GM18499 (cell line): ENCODE measurements at regions not wholly inside any gene's neighbourhood (a gene's known extent, or its start where the extent isn't known, plus 50 kb on each side); places are given as distances from the start of the nearest gene placed in this dataset.
"Not testable (repeated sequence)": the region's sequence is repeated elsewhere in the genome, so short reads cannot be mapped to it uniquely, and the experiment has no call there.

ENCODE experiments used
- ATAC-seq: cut with Tn5 transposase; IDR thresholded peaks from one replicate; pipeline ENCODE4 v1.9.1; 2021; ENCODE audit warnings: moderate number of reproducible peaks; ENCODE audit not compliant: insufficient read depth, unreplicated experiment

- no peak for ATAC-seq
Observed at GRCh38 chr7:131655447-131655846, 99.0 kb upstream of the PODXL start.

DNA sequence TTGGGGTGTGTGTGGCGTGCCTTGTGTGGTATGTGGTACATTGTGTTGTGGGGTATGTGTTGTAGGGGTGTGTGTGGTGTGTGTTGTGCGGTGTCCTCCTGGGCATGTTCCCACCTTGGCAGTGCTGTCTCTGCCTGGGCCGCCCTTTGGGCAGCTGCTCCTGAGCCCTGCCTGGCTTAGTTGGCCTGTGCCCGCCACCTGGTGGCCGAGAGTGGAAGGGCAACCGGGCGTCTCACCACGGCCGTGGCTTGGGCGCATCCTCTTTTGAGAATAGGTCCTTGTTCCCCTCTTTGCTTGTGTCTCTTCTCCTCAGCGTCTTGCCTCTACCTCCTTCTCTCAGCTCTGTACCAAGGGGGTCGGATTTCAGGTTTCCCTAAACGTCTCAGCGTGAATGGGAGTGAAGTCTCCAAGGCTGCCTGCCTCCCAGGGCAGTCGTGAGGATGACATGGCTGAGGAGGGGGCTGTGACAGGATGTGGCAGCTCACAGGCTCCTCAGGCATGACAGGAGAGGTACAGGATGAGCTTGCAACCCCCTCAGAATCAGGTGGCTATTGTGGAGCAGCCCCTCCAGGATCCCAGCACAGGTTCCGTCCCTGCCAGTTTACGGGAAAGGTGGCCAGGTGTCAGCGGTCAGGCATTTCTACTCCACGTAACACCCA, 98.4 kb upstream of the PODXL start:
- no peak for ATAC-seq

DNA sequence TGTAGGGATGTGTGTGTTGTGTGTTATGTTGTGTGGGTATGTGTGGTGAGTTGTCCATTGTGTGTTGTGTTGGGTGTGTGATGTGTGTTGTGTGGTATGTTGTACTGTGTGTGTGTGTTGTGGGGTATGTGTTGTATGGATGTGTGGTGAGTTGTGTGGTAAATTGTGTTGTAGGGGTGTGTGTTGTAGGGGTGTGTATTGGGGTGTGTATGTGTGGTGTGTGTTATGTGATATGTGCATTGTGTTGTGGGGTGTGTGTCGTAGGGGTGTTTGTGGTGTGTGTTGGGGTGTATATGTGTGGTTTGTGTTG, 97.8 kb upstream of the PODXL start:
- ATAC-seq: no peak

DNA sequence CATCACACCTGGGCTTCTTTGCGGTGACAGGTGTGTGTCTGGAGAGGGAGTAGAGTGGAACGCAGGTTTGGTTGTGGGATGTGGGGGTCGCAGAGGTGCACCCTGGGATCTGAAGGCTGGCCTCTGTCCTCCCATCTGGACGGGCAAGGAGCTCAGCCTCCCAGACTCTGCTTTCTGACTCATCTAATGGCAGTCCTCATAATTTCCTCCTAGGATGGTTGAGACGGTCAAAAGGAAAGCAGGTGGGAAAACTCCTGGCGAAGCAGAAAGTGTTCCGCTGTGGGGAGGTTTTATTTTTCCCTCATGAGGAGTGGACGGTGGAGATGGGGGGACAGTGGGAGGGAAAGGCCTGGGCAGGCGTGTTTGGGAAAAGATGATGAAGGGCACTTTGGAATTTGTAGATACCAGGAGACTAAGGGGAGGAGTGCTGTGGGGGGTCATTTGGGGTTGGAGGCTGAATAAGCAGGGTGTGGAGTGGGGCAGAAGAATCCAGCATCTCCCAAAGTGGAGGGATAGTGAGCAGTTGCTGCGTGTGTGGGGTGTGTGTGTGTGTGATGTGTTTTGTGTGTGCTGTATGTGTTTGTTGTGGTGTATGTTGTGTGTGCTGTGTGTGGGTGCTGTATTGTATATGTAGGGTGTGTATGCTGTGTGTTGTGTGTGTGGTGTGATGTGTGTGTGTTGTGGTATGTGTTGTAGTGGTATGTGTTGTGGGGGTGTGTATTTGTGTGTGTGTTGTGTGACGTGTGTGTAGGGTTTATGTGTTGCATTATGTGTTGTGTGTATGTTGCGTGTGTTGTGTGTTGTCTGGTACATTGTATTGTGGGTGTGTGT, 97.2 kb upstream of the PODXL start:
- ATAC-seq: no peak

DNA sequence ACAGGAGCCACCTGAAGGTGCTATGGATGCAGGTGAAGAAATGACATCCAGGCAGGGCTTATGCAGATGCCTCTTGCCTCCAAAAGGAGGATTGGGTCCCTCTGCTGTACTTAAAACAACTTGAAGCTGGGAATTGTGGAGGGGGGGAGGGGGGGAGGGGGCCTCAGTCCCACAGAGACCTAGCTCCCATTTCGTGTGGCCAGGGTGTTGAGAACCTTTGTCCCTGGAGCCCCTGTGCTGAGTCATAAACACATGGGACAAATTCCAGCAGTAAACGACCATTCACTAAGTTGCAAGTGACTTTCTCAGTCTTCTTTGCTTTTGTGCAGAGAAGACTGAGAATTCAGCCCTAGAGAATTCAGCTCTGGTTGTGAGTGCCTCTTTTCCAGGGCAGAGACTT, 96.5 kb upstream of the PODXL start:
- no peak for ATAC-seq

DNA sequence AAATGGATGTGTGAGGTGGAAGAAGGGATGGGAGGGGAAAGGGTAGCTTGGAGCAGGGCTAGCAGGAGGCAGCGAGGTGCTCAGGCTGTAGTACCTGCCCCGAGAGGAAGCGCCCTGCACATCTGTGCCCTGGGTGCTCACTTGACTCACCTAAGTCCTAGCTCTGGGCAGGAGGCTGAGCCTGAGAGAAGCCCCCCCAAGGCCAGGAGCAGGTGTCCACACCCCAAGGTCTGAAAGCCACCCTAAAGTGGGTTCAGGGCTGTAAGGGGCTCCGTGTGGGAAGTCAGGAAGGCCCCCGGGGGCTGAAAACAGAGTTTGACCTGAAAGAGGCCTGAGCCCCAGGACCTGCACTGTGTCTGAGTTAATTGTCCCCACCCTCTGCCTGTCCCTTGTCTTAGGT, 95.8 kb upstream of the PODXL start:
- no peak for ATAC-seq

- no peak for ATAC-seq
Observed at GRCh38 chr7:131649879-131650278, 93.5 kb upstream of the PODXL start.

GRCh38 chr7:131649003-131649541, 92.6 kb upstream of the PODXL start:
- ATAC-seq: no peak

GRCh38 chr7:131648491-131648890, 92.1 kb upstream of the PODXL start:
- no peak for ATAC-seq

DNA sequence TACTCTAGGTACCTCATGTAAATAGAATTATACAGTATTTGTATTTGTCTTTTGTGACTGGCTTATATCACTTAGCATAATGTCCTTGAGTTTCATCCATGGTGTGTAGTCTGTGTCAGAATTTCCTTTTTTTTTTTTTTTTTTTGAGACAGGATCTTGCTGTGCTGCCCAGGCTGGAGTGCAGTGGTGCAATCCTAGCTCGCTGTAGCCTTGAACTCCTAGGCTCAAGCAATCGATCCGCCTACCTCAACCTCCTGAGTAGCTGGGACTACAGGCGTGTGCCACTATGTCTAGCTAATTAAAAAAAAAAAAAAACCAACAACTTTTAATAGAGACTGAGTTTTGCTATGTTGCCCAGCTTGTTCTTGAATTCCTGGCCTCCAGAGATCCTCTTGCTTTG, 89.8 kb upstream of the PODXL start:
- ATAC-seq: no peak

- ATAC-seq: no peak
Observed at GRCh38 chr7:131642429-131642828, 86.0 kb upstream of the PODXL start.

DNA sequence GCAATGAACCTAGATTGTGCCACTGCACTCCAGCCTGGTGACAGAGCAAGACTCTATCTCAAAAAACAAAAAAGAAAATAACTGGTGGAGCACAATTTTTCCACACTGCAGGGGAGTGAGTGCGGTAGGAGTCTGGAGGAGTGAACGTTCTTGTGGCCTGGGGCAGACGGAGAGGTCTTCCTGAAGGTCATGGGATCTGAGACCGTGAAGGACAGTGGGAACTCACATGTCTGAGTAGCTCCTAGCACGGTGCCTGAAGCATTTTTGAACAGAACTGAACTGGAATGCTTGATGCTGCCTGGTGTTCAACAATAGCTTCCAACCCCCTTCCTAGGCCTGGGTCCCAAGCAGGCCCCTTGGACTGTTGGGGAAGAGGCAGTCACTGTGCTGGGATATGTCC, 84.3 kb upstream of the PODXL start:
- ATAC-seq: no peak

DNA sequence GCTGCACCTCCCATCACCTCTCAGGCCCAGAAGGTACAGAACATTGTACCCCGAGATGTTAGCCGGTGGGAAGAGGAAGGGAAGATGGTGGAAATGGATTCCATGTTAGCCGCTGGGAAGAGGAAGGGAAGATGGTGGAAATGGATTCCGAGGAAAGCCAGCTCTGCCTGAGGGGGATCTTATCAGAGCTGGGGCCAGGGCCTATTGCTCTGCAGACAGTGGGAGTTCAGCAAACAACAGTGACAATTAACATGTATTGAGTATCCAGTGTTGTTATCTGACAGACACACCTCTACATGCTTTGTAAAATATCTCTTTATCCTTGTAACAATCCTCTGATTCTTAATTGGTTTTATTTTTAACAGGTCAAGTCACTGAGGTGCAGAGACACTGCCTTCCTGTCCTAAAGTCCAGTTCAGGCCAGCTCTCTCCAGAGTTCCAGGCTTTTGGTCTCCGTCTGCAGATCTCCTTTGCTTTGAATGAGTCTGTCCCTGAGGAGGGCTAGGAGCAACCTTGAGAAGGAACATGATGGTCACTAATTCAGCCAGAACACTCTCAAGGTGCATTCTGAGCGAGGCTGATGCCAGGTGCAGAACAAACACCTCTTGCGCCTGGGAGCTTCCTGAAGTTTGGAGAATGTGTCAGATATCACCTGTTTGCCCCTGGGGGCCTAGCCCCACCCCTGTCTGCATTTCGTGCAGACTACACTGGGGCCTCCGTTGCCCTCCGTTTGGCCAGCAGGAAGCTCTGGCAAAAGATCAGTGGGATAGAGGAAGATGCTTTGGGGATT, 82.4 kb upstream of the PODXL start:
- ATAC-seq: no peak

DNA sequence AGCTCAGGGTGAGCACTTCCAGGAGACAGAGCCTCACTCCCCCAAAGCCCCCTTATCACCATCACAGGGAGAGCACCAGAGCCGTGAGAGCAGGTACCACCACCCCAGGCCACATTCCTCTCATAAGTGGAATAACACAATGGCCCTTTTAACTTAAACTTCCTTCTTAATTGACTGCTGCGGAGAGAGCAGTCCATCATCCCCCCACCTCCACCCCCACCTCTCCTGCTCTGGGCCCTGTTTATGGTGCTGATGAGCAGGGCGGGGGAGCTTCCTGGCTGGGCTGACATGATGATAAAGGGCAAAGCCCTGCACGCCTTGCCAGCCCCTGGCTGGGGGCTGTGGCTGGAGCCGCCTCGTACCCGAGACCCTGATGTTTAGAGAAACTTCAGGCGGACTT, 81.4 kb upstream of the PODXL start:
- no peak for ATAC-seq

GRCh38 chr7:131636092-131636491, 79.7 kb upstream of the PODXL start:
- ATAC-seq: no peak

- not testable (repeated sequence) for ATAC-seq
Observed at GRCh38 chr7:131634197-131634596, 77.8 kb upstream of the PODXL start.

GRCh38 chr7:131633342-131633843, 77.0 kb upstream of the PODXL start:
- ATAC-seq: no peak

GRCh38 chr7:131630427-131630826, 74.0 kb upstream of the PODXL start:
- no peak for ATAC-seq

GRCh38 chr7:131629217-131629882, 72.9 kb upstream of the PODXL start:
- no peak for ATAC-seq

- no peak for ATAC-seq
Observed at GRCh38 chr7:131628634-131629033, 72.2 kb upstream of the PODXL start.
